Neural cell (in vitro differentiated cells): ENCODE measurements at regions not wholly inside any gene's neighbourhood (a gene's known extent, or its start where the extent isn't known, plus 50 kb on each side); places are given as distances from the start of the nearest gene placed in this dataset.

ENCODE experiments used
- EP300 ChIP-seq: fragments of 450-650 bp; conservative IDR thresholded peaks from 2 replicates; pipeline ENCODE4 v1.6.1; 2014; ENCODE audit warnings: antibody characterized with exemption, mild to moderate bottlenecking, moderate library complexity; ENCODE audit not compliant: poor library complexity, severe bottlenecking
- EZH2 ChIP-seq: fragments of 200-600, 300-800 bp; shearing (Covaris generic), sonication (generic); IDR thresholded peaks from 2 replicates; pipeline ENCODE4 v1.6.1; 2014; ENCODE audit warnings: antibody characterized with exemption, low read length, borderline replicate concordance, mild to moderate bottlenecking; ENCODE audit not compliant: insufficient read depth, poor library complexity, severe bottlenecking
- MXI1 ChIP-seq: fragments of 450-650 bp; conservative IDR thresholded peaks from 2 replicates; pipeline ENCODE4 v1.6.1; 2014; ENCODE audit warnings: antibody characterized with exemption, mild to moderate bottlenecking; ENCODE audit not compliant: poor library complexity, severe bottlenecking
- TAF1 ChIP-seq: IDR thresholded peaks from 2 replicates; pipeline ENCODE4 v1.6.1; 2012; ENCODE audit warnings: low read depth
- TF ChIP-seq, protein P1 (sequence below): fragments of 450-650 bp; IDR thresholded peaks from 2 replicates; pipeline ENCODE4 v1.5.1; 2014; ENCODE audit warnings: antibody characterized with exemption, mild to moderate bottlenecking, moderate library complexity; ENCODE audit not compliant: poor library complexity, severe bottlenecking
- TF ChIP-seq, protein P2 (sequence below): IDR thresholded peaks from 2 replicates; pipeline ENCODE4 v1.6.1; 2012; ENCODE audit warnings: borderline replicate concordance

DNA sequence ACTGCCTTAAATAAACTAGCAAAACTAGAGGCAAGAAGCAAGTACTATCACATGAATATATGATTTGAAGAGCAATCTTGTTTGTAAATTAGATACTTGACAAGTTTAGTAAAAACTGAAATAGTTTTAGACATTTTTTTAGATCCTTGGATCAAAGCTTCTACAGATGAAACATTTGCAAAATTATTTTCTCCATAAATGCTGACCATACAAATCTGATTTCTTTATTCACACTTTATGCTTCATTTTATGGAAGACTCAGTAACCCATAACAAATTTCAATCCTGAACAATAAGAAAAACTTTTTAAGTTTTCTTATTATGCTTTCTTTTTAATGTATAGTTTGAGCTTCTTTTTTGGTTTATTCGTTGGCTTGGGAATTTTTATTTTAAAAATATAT, 750.2 kb upstream of the SLITRK5 start:
- TF ChIP-seq, protein P1, sequence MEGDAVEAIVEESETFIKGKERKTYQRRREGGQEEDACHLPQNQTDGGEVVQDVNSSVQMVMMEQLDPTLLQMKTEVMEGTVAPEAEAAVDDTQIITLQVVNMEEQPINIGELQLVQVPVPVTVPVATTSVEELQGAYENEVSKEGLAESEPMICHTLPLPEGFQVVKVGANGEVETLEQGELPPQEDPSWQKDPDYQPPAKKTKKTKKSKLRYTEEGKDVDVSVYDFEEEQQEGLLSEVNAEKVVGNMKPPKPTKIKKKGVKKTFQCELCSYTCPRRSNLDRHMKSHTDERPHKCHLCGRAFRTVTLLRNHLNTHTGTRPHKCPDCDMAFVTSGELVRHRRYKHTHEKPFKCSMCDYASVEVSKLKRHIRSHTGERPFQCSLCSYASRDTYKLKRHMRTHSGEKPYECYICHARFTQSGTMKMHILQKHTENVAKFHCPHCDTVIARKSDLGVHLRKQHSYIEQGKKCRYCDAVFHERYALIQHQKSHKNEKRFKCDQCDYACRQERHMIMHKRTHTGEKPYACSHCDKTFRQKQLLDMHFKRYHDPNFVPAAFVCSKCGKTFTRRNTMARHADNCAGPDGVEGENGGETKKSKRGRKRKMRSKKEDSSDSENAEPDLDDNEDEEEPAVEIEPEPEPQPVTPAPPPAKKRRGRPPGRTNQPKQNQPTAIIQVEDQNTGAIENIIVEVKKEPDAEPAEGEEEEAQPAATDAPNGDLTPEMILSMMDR: no peak
- TF ChIP-seq TAF1 (no peak), EP300 (no peak), EZH2 (no peak), MXI1 (no peak)
- TF ChIP-seq, protein P2, sequence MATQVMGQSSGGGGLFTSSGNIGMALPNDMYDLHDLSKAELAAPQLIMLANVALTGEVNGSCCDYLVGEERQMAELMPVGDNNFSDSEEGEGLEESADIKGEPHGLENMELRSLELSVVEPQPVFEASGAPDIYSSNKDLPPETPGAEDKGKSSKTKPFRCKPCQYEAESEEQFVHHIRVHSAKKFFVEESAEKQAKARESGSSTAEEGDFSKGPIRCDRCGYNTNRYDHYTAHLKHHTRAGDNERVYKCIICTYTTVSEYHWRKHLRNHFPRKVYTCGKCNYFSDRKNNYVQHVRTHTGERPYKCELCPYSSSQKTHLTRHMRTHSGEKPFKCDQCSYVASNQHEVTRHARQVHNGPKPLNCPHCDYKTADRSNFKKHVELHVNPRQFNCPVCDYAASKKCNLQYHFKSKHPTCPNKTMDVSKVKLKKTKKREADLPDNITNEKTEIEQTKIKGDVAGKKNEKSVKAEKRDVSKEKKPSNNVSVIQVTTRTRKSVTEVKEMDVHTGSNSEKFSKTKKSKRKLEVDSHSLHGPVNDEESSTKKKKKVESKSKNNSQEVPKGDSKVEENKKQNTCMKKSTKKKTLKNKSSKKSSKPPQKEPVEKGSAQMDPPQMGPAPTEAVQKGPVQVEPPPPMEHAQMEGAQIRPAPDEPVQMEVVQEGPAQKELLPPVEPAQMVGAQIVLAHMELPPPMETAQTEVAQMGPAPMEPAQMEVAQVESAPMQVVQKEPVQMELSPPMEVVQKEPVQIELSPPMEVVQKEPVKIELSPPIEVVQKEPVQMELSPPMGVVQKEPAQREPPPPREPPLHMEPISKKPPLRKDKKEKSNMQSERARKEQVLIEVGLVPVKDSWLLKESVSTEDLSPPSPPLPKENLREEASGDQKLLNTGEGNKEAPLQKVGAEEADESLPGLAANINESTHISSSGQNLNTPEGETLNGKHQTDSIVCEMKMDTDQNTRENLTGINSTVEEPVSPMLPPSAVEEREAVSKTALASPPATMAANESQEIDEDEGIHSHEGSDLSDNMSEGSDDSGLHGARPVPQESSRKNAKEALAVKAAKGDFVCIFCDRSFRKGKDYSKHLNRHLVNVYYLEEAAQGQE: no peak
